Gastroesophageal sphincter (tissue), 4 donors: ENCODE measurements at regions not wholly inside any gene's neighbourhood (a gene's known extent, or its start where the extent isn't known, plus 50 kb on each side); places are given as distances from the start of the nearest gene placed in this dataset.

Source experiments
- ATAC-seq: fragments of 150-250 bp; one replicate; pipeline ENCODE4 v1.9.1; 2016; ENCODE audit warnings: mild to moderate bottlenecking, moderate library complexity
- H3K27ac ChIP-seq, 4 donors: fragments of 200-600 bp; sonication (generic) in 3 of 4; 1 replicate in 3 of 4; 2 replicates in 1 of 4; pipeline ENCODE4 v1.5.1; 2016 to 2019
- H3K27me3 ChIP-seq: fragments of 200-600 bp; sonication (generic); one replicate; pipeline ENCODE4 v1.5.1; 2019
- H3K36me3 ChIP-seq, 2 donors: fragments of 200-600 bp; sonication (generic); one replicate each; pipeline ENCODE4 v1.5.1; 2019; ENCODE audit warnings: control low read depth in 1 of 2
- H3K4me1 ChIP-seq, 3 donors: fragments of 200-600 bp; sonication (generic); 1 replicate in 2 of 3; 2 replicates in 1 of 3; pipeline ENCODE4 v1.5.1; 2016 to 2019; ENCODE audit warnings: control low read depth in 2 of 3
- H3K4me3 ChIP-seq, 2 donors: fragments of 200-600 bp; sonication (generic); one replicate each; pipeline ENCODE4 v1.5.1; 2019; ENCODE audit warnings: mild to moderate bottlenecking in 1 of 2, moderate library complexity in 1 of 2
- H3K9me3 ChIP-seq, 3 donors: fragments of 200-600 bp; sonication (generic); one replicate each; pipeline ENCODE4 v1.5.1; 2017 to 2019; ENCODE audit warnings: control low read depth in 2 of 3
- CTCF ChIP-seq, 4 experiments: fragments of 200-600 bp in 2 of 4; fragments of 450-650 bp in 2 of 4; sonication (generic) in 1 of 4; IDR thresholded peaks; one replicate each; pipeline ENCODE4 v1.5.1; 2017 to 2019; ENCODE audit warnings: antibody characterized with exemption in 4 of 4, mild to moderate bottlenecking in 2 of 4, moderate library complexity in 2 of 4
- EP300 ChIP-seq: sonication (generic); formaldehyde crosslinking; IDR thresholded peaks from one replicate; pipeline ENCODE4 v1.6.1; 2017; ENCODE audit warnings: antibody characterized with exemption, mild to moderate bottlenecking
- POLR2A ChIP-seq, 2 donors: fragments of 450-650 bp; IDR thresholded peaks; one replicate each; pipeline ENCODE4 v1.6.1; 2017; ENCODE audit warnings: antibody characterized with exemption in 2 of 2, mild to moderate bottlenecking in 2 of 2, moderate library complexity in 1 of 2
- POLR2AphosphoS5 ChIP-seq: sonication (generic); formaldehyde crosslinking; IDR thresholded peaks from one replicate; pipeline ENCODE4 v1.6.1; 2017; ENCODE audit warnings: antibody characterized with exemption
- WGBS, 2 donors: methylation state at CpG; one replicate each; pipeline ENCODE4 v1.1.5; 2018; ENCODE audit warnings: low coverage in 1 of 2; 5-methylcytosine and 5-hydroxymethylcytosine counted together

GRCh38 chr12:130280231-130280630, 57.5 kb upstream of the PIWIL1 start:
- H3K27ac ChIP-seq: no peak overlapping the region
- 25 to 48% methylated on average over 5 to 9 of the region's 9 CpGs for WGBS, 2 donors

DNA sequence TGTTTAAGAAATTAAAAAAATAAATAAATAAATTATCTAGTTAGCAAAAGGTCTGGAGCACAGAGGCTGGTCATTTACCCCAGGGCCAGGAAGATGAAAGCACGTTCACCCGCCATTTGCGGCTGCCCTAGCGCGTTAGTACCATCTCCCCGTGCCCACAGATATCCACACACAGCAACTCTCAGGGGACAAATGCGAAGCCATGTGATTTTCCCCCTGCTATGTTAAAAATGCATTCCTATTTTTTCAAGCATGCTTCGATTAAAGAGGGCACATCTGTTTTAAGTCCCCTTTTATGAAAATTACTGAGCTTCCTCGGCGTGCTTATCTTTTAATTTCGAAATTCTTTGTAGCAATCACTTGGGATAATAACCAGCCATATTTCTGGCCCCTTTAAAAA, 56.9 kb upstream of the PIWIL1 start:
- Histone ChIP-seq H3K36me3 (no peaks in the 10 kb centered on the region), H3K4me1 (no peaks in the 10 kb centered on the region), H3K27me3 (peaks cover 43% of the 10 kb centered on the region), H3K9me3 (peaks cover 0 to 32% (median 0%) of the 10 kb centered on the region in 3 donors), H3K27ac (no peak overlapping the region), H3K4me3 (no peak overlapping the region)
- no peak for TF ChIP-seq POLR2A (IDR thresholded peaks at IDR 0.05)
- no peak for TF ChIP-seq POLR2AphosphoS5
- no peak for TF ChIP-seq CTCF (IDR thresholded peaks at IDR 0.05)
- TF ChIP-seq EP300: no peak
- 69 to 80% methylated on average over 11 of the region's 11 CpGs for WGBS, 2 donors
- ATAC-seq: no peak

More at GRCh38 chr12:130280231-130280630, 57.5 kb upstream of the PIWIL1 start:
- Histone ChIP-seq H3K9me3 (peaks cover 0 to 31% (median 0%) of the 10 kb centered on the region in 3 donors), H3K4me1 (no peaks in the 10 kb centered on the region), H3K27me3 (peaks cover 44% of the 10 kb centered on the region), H3K4me3 (no peak overlapping the region), H3K36me3 (no peaks in the 10 kb centered on the region)
- ATAC-seq: no peak
- TF ChIP-seq EP300: no peak
- TF ChIP-seq CTCF (IDR thresholded peaks at IDR 0.05): no peak
- no peak for TF ChIP-seq POLR2AphosphoS5
- no peak for TF ChIP-seq POLR2A (IDR thresholded peaks at IDR 0.05)

DNA sequence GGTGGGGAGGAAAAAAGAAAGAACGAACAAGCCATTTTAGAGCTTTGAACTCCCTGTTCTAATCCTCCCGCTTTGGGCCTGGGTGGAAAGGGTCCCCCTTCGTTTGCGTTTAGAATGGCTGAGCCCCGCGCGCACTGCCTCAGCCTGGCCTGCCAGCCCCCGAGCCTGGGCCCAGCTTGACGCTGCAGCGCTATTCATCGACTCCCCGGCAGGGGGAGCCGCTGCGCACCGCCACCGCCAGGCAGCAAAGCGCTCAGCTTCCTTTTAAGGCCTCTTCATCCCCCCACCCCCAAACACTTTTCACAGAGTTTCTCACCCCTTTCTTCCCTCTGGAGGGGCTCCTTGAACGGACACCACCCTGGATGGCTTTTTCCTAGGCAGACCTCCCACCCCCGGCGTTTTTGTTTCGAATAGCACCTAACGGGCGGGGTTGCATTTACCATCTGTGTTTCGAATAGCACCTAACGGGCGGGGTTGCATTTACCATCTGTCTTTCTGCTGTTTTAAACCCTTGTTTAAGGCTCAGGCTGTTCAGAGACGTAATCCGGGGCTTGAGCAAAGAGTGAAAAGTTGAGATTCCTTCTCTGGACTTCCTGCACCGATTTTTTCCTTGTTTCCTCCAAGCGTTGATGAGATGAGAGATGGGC, 56.4 kb upstream of the PIWIL1 start:
- peaks cover 37% of the 10 kb centered on the region for H3K27me3 ChIP-seq
- 10 to 19% methylated on average over 11 to 27 of the region's 30 CpGs for WGBS, 2 donors
- no peak for ATAC-seq
- TF ChIP-seq EP300 (no peak), CTCF (IDR thresholded peaks at IDR 0.05) (peak in 3 of 4 experiments; percentile 27 to 71 (median 38)), POLR2A (IDR thresholded peaks at IDR 0.05) (no peak)
- H3K9me3 ChIP-seq: peaks cover 0 to 32% (median 0%) of the 10 kb centered on the region in 3 donors
- no peak overlapping the region for H3K27ac ChIP-seq
- H3K4me3 ChIP-seq: no peak overlapping the region
- no peaks in the 10 kb centered on the region for H3K36me3 ChIP-seq
- no peaks in the 10 kb centered on the region for H3K4me1 ChIP-seq

- no peak for ATAC-seq
- Histone ChIP-seq H3K27me3 (peaks cover 37% of the 10 kb centered on the region), H3K4me1 (no peaks in the 10 kb centered on the region), H3K27ac (no peak overlapping the region), H3K9me3 (peaks cover 0 to 50% (median 0%) of the 10 kb centered on the region in 3 donors), H3K36me3 (no peaks in the 10 kb centered on the region), H3K4me3 (no peak overlapping the region)
- 34 to 42% methylated on average over 5 to 6 of the region's 8 CpGs for WGBS, 2 donors
- TF ChIP-seq POLR2A (IDR thresholded peaks at IDR 0.05) (no peak), POLR2AphosphoS5 (no peak), CTCF (IDR thresholded peaks at IDR 0.05) (no peak), EP300 (no peak)
Observed at GRCh38 chr12:130286041-130286440, 51.6 kb upstream of the PIWIL1 start.

- no peak for TF ChIP-seq POLR2A (IDR thresholded peaks at IDR 0.05)
- no peaks in the 10 kb centered on the region for H3K36me3 ChIP-seq
- H3K27ac ChIP-seq: no peak overlapping the region
- WGBS, 2 donors: 43 to 48% methylated on average over 11 to 12 of the region's 14 CpGs
- ATAC-seq: no peak
- H3K4me3 ChIP-seq: no peak overlapping the region
- H3K4me1 ChIP-seq: no peaks in the 10 kb centered on the region
- H3K9me3 ChIP-seq: peaks cover 0 to 47% (median 0%) of the 10 kb centered on the region in 3 donors
- peaks cover 30% of the 10 kb centered on the region for H3K27me3 ChIP-seq
Observed at GRCh38 chr12:130286741-130287440, 50.8 kb upstream of the PIWIL1 start.
